ENCODE measurements at regions not wholly inside any gene's neighbourhood (a gene's known extent, or its start where the extent isn't known, plus 50 kb on each side); places are given as distances from the start of the nearest gene placed in this dataset.

DNA sequence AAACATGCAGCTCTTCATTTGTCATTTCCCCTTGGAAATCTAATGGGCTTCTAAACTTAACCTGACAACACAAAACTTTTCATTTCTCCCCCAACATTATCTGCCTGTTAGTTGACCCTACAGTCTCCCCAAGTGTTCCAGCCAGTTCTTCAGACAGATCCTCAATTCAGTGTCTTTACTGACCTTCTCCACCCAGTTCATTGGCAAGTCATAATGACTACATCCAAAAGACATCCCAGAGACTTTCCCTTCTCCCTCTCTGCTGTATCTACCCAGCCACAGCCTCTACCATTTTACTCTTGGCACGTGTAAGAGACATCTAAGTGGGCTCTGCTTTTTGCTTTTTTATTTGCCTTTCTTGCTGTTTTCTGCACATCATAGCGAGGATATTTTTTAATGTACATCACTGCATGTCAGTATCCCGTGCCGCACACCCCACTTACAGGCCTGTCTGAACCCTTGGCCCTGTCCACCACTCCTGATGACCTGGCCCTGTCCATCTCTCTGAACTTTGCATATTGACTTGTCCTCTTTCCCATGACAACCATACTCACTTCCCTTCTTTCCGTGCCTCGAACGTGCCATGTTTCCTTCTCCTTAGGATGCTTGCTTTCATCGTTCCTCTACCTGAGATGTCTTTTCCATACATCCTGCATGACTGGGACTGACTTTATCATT, 391.9 kb downstream of the IRS2 start:
- no peak for DNase-seq

GRCh38 chr13:109393045-109393444, 393.3 kb downstream of the IRS2 start:
- DNase-seq: no peak

DNA sequence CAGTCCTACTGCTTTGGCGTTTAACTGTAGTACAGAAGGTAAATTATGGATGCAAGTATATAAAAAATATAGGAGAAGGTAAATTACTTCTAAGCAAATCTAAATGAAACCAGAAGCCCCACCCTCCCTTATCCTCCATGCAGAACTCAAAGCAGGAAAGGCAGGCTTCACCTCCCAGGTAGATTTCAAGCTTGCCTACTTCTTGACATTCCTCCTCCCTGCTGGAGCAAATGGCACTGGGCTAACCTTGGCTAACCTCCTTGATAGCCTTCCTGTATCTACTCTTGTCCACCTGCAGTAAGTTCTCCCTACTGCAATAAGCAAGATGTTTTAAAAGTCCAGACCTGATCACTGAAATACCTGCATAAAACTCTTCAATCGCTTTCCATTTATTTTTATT, 396.0 kb downstream of the IRS2 start:
- no peak for DNase-seq

- DNase-seq: no peak
These were observed 396.5 kb downstream of the IRS2 start for GRCh38 chr13:109389892-109390345.

DNA sequence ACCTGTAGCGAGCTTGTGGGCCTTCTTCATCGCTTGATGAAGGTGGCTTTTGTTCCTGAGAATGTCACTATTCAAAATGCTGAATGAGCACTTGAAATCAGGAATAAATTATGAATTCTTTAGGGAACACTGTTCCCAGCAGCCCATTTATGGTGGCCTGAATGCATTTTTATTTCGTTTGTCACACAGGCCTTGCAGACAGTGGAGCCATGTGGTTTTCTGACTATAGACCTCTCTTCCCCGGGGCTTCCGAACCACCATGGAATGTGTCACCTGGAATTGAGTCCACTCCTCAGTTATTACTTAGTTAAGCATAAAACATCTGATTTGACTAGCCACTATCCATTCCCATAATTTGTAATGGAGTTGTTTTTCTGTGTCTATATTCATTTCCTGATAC, 396.9 kb downstream of the IRS2 start:
- DNase-seq: peak; percentile 6

DNA sequence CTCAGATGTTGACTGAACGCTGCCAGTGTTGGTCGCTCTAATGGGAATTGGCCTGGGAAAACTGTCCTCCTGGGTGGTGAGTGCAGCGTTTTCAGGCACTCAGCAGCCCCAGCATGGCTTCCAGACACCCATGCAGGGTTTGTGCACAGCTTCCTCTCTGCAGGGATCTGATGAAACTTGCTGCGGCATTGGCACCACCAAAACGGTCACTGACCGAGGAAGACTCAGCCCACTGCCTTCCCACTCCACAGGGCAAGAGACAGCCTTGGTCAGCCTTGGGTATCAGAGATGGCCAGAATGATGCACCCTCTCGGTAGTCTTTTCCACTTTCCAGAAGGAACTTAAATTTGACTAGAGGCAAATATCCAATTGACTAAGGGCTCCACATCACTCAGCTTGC, 398.9 kb downstream of the IRS2 start:
- no peak for DNase-seq

DNA sequence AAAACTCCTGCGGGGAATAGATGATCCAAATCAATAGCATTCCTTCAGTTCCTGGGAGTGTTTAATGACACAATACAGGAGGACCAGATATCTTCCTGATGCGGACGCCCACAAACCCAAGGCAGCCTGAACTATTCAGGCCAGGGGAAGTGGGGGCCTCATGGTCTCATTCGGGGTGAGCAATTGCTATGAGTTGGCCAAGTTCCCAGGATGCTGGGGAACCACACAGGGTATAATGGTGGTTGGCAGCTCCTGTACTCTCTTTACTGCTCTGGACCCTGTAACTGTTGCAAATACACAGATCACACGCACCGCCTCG, 401.2 kb downstream of the IRS2 start:
- peak; percentile 40 for DNase-seq

- DNase-seq: no peak
These were observed 401.7 kb downstream of the IRS2 start for GRCh38 chr13:109384491-109385241.

DNA sequence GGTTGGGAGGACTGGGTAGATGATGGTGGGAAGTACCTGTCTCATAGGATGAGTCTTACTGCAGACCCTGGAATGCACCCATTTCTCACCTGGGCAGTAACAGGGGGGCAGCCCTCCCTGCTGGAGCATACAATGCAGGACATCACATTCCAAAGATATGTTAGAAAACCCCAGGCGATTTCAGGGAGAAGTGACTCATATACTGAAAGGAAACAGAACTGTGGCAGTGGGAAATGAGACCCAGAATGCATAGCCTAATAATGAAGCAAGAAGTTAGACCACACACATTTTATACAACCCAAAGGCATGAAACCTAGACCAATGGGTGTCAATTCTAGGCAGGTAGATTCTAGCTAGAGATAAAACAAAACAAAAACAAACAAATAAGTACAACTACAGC, 402.7 kb downstream of the IRS2 start:
- DNase-seq: peak; percentile 3

GRCh38 chr13:109381546-109382180, 404.7 kb downstream of the IRS2 start:
- no peak for DNase-seq

- no peak for DNase-seq
These were observed 405.9 kb downstream of the IRS2 start for GRCh38 chr13:109380457-109380856.

GRCh38 chr13:109379930-109380329, 406.5 kb downstream of the IRS2 start:
- no peak for DNase-seq

- DNase-seq: no peak
These were observed 409.4 kb downstream of the IRS2 start for GRCh38 chr13:109376936-109377335.

GRCh38 chr13:109374609-109375200, 411.7 kb downstream of the IRS2 start:
- DNase-seq: no peak

- no peak for DNase-seq
These were observed 413.7 kb downstream of the IRS2 start for GRCh38 chr13:109372666-109373065.

DNA sequence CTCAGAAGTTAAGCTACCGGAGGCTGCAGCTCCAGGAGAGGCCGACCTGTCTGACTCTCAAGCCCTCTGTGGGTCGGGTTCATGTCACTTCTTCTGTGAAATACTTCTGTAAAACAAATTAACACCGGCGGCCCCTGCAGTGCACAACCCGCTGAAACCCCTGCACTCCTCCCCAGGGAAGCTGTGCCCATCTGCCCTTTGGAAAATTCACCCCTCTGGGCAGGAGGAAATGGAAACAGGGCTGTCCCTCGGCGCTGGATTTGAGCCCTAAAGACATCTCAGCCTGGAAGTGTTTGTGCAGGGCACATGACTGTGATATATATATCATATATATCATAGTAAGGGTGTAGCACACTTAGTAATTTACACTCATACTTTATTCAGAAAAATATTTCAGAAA, 415.3 kb downstream of the IRS2 start:
- no peak for DNase-seq

GRCh38 chr13:109370496-109370895, 415.9 kb downstream of the IRS2 start:
- no peak for DNase-seq

DNA sequence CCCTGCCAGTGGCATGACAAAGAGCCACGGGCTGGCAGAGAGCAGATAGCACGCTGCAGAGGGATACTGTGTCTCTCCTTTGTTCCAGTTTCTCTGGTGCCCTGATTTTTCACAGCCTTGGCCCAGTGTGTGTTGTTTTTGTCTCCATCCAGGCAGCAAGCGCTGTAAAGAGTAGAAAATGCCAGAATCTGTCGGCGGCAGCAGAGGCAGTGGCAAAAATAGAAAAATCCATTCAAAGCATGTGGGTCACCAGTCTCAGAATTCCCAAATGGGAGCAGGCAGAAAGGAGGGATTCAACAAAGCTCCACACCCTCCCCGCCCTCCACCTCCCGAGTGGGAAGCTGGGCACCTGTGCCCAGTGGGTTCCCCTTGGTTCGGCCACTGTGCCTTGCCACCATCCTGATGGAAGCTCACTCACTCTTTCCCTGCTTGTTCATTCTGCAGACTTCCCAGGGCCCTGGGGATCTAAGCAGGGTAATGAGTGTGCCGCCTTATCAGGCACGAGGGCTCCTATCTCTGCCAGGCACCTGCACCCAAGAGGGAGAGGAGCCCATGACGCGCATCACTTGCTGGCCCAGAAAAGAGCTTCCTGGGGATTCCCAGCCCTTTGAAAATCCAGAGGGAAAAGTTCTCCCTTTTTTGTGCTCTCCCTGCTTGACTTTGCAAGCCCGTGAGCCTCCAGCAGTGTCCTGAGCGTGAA, 416.9 kb downstream of the IRS2 start:
- no peak for DNase-seq

DNA sequence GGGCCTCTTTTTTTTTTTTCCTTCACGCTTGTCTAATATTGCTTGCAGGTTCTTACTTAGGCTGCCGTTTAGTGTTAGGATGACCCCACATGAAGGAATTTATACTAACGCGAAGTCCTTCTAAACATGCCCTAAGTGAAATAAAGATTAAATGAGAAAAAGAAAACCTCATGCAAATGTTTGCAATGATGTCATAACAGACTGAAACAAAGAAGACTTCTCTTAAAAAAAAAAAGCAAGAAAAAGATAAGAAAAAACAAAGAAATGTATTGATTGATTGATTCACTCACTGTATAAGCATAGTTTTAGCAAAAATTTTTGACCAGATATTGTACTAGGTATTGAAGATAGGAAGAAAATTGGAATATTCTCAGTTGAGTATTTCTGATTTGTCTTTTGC, 418.2 kb downstream of the IRS2 start:
- no peak for DNase-seq

- DNase-seq: no peak
These were observed 419.9 kb downstream of the IRS2 start for GRCh38 chr13:109366525-109366924.

- no peak for DNase-seq
These were observed 423.0 kb downstream of the IRS2 start for GRCh38 chr13:109363431-109363830.

DNA sequence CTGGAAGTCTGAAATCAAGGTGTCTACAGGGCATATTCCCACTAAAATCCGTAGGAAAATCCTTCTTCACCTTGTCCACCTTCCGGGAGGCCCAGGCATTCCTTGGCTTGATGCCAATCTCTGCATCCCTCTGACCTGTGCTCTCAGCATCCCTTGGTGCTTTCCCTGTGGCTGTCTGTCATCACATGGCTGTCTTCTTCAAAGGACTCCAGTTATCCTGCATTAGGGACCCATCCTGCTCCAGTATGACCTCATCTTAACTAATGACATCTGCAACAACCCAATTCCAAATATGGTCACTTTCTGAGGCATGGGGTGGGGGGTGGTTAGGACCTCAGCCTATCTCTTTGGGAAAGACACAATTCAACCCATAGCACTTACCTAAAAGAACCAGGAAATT, 423.8 kb downstream of the IRS2 start:
- DNase-seq: no peak

Measured in T1000 (cell line).